ENCODE measurements at regions not wholly inside any gene's neighbourhood (a gene's known extent, or its start where the extent isn't known, plus 50 kb on each side); places are given as distances from the start of the nearest gene placed in this dataset.
"Not testable (repeated sequence)": the region's sequence is repeated elsewhere in the genome, so short reads cannot be mapped to it uniquely, and the experiment has no call there.

- H2AFZ ChIP-seq (ENCODE audit: low read length, unreplicated experiment); H3K27ac ChIP-seq (ENCODE audit: low read depth, low read length); H3K4me1 ChIP-seq (ENCODE audit: control insufficient read depth, insufficient read depth, low read length, unreplicated experiment); H3K36me3 ChIP-seq (ENCODE audit: insufficient read depth, low read length); H3K79me2 ChIP-seq (ENCODE audit: control insufficient read depth, insufficient read depth, low read length, unreplicated experiment): not testable (repeated sequence)
- Histone ChIP-seq H3K27me3 (ENCODE audit: insufficient read depth, low read length) (peaks cover 13% of the 10 kb centered on the region; the same call in 1 of the 2 replicates), H3K4me3 (ENCODE audit: low read depth, low read length) (peak overlapping the region; percentile 72)
Measured at GRCh38 chr9:62838024-62838718, 1648.3 kb downstream of the SPATA31A7 start.

- not testable (repeated sequence) for H3K27ac ChIP-seq (ENCODE audit: low read depth, low read length); H3K4me1 ChIP-seq (ENCODE audit: control insufficient read depth, insufficient read depth, low read length, unreplicated experiment); H3K36me3 ChIP-seq (ENCODE audit: insufficient read depth, low read length); H2AFZ ChIP-seq (ENCODE audit: low read length, unreplicated experiment); H3K79me2 ChIP-seq (ENCODE audit: control insufficient read depth, insufficient read depth, low read length, unreplicated experiment); H3K4me3 ChIP-seq (ENCODE audit: low read depth, low read length)
- H3K27me3 ChIP-seq (ENCODE audit: insufficient read depth, low read length), result peaks cover 11% of the 10 kb centered on the region; the same call in 1 of the 2 replicates
Measured at GRCh38 chr9:62839168-62839567, 1649.3 kb downstream of the SPATA31A7 start.

GRCh38 chr9:62843145-62843544, 1653.3 kb downstream of the SPATA31A7 start:
- H3K36me3 ChIP-seq (ENCODE audit: insufficient read depth, low read length); H3K4me1 ChIP-seq (ENCODE audit: control insufficient read depth, insufficient read depth, low read length, unreplicated experiment); H3K4me3 ChIP-seq (ENCODE audit: low read depth, low read length); H3K27ac ChIP-seq (ENCODE audit: low read depth, low read length); H3K79me2 ChIP-seq (ENCODE audit: control insufficient read depth, insufficient read depth, low read length, unreplicated experiment); H2AFZ ChIP-seq (ENCODE audit: low read length, unreplicated experiment): not testable (repeated sequence)
- H3K27me3 ChIP-seq (ENCODE audit: insufficient read depth, low read length), result peaks cover 11% of the 10 kb centered on the region; the same call in 1 of the 2 replicates

- H2AFZ ChIP-seq (ENCODE audit: low read length, unreplicated experiment); H3K79me2 ChIP-seq (ENCODE audit: control insufficient read depth, insufficient read depth, low read length, unreplicated experiment); H3K4me1 ChIP-seq (ENCODE audit: control insufficient read depth, insufficient read depth, low read length, unreplicated experiment); H3K36me3 ChIP-seq (ENCODE audit: insufficient read depth, low read length); H3K4me3 ChIP-seq (ENCODE audit: low read depth, low read length); H3K27ac ChIP-seq (ENCODE audit: low read depth, low read length): not testable (repeated sequence)
- H3K27me3 ChIP-seq (ENCODE audit: insufficient read depth, low read length), result peaks cover 11% of the 10 kb centered on the region; the same call in 1 of the 2 replicates
Measured at GRCh38 chr9:62843706-62844290, 1654.0 kb downstream of the SPATA31A7 start.

- H3K79me2 ChIP-seq (ENCODE audit: control insufficient read depth, insufficient read depth, low read length, unreplicated experiment); H3K4me3 ChIP-seq (ENCODE audit: low read depth, low read length); H3K36me3 ChIP-seq (ENCODE audit: insufficient read depth, low read length); H3K27ac ChIP-seq (ENCODE audit: low read depth, low read length); H2AFZ ChIP-seq (ENCODE audit: low read length, unreplicated experiment); H3K4me1 ChIP-seq (ENCODE audit: control insufficient read depth, insufficient read depth, low read length, unreplicated experiment): not testable (repeated sequence)
- H3K27me3 ChIP-seq (ENCODE audit: insufficient read depth, low read length), result peaks cover 11% of the 10 kb centered on the region; the same call in 1 of the 2 replicates
Measured at GRCh38 chr9:62844681-62845185, 1654.9 kb downstream of the SPATA31A7 start.

- H3K27ac ChIP-seq (ENCODE audit: low read depth, low read length); H2AFZ ChIP-seq (ENCODE audit: low read length, unreplicated experiment); H3K4me3 ChIP-seq (ENCODE audit: low read depth, low read length); H3K4me1 ChIP-seq (ENCODE audit: control insufficient read depth, insufficient read depth, low read length, unreplicated experiment); H3K79me2 ChIP-seq (ENCODE audit: control insufficient read depth, insufficient read depth, low read length, unreplicated experiment); H3K36me3 ChIP-seq (ENCODE audit: insufficient read depth, low read length): not testable (repeated sequence)
- H3K27me3 ChIP-seq (ENCODE audit: insufficient read depth, low read length), result peaks cover 10% of the 10 kb centered on the region
Measured at GRCh38 chr9:62848258-62848657, 1658.4 kb downstream of the SPATA31A7 start.

- H3K4me3 ChIP-seq (ENCODE audit: low read depth, low read length); H2AFZ ChIP-seq (ENCODE audit: low read length, unreplicated experiment); H3K4me1 ChIP-seq (ENCODE audit: control insufficient read depth, insufficient read depth, low read length, unreplicated experiment); H3K36me3 ChIP-seq (ENCODE audit: insufficient read depth, low read length); H3K27me3 ChIP-seq (ENCODE audit: insufficient read depth, low read length); H3K27ac ChIP-seq (ENCODE audit: low read depth, low read length); H3K79me2 ChIP-seq (ENCODE audit: control insufficient read depth, insufficient read depth, low read length, unreplicated experiment): not testable (repeated sequence)
Measured at GRCh38 chr9:62849991-62850390, 1660.2 kb downstream of the SPATA31A7 start.

GRCh38 chr9:62857280-62857679, 1667.4 kb downstream of the SPATA31A7 start:
- not testable (repeated sequence) for H3K4me3 ChIP-seq (ENCODE audit: low read depth, low read length); H3K4me1 ChIP-seq (ENCODE audit: control insufficient read depth, insufficient read depth, low read length, unreplicated experiment); H3K36me3 ChIP-seq (ENCODE audit: insufficient read depth, low read length); H2AFZ ChIP-seq (ENCODE audit: low read length, unreplicated experiment); H3K27ac ChIP-seq (ENCODE audit: low read depth, low read length); H3K79me2 ChIP-seq (ENCODE audit: control insufficient read depth, insufficient read depth, low read length, unreplicated experiment)
- H3K27me3 ChIP-seq (ENCODE audit: insufficient read depth, low read length), result peaks cover 19% of the 10 kb centered on the region

- H3K27me3 ChIP-seq (ENCODE audit: insufficient read depth, low read length), result peaks cover 26% of the 10 kb centered on the region; the same call in 1 of the 2 replicates
- not testable (repeated sequence) for H3K4me3 ChIP-seq (ENCODE audit: low read depth, low read length); H3K79me2 ChIP-seq (ENCODE audit: control insufficient read depth, insufficient read depth, low read length, unreplicated experiment); H3K4me1 ChIP-seq (ENCODE audit: control insufficient read depth, insufficient read depth, low read length, unreplicated experiment); H2AFZ ChIP-seq (ENCODE audit: low read length, unreplicated experiment); H3K27ac ChIP-seq (ENCODE audit: low read depth, low read length); H3K36me3 ChIP-seq (ENCODE audit: insufficient read depth, low read length)
Measured at GRCh38 chr9:62858240-62858639, 1668.4 kb downstream of the SPATA31A7 start.

- H3K4me1 ChIP-seq (ENCODE audit: control insufficient read depth, insufficient read depth, low read length, unreplicated experiment); H3K4me3 ChIP-seq (ENCODE audit: low read depth, low read length); H3K36me3 ChIP-seq (ENCODE audit: insufficient read depth, low read length); H3K27ac ChIP-seq (ENCODE audit: low read depth, low read length); H3K79me2 ChIP-seq (ENCODE audit: control insufficient read depth, insufficient read depth, low read length, unreplicated experiment); H2AFZ ChIP-seq (ENCODE audit: low read length, unreplicated experiment): not testable (repeated sequence)
- H3K27me3 ChIP-seq (ENCODE audit: insufficient read depth, low read length), result peaks cover 43% of the 10 kb centered on the region
Measured at GRCh38 chr9:62860939-62861860, 1671.4 kb downstream of the SPATA31A7 start.
